Endothelial cell of umbilical vein (primary cell): ENCODE measurements at regions not wholly inside any gene's neighbourhood (a gene's known extent, or its start where the extent isn't known, plus 50 kb on each side); places are given as distances from the start of the nearest gene placed in this dataset.

Experiments used
- BruUV-seq: library from RNA; stranded (reverse); fragments of 400-500 nt; replicated peaks from 2 replicates; lab custom pipeline; 2021; lab: Mats Ljungman, UMichigan
- CTCF ChIA-PET: fragments of 300-600, 350-600 bp; sonication (Branson Sonifier 250); formaldehyde crosslinking; loops from one replicate; lab custom pipeline; 2021; ENCODE audit warnings: antibody characterized with exemption, inconsistent platforms; lab: Charles Lee
- POLR2A ChIA-PET: fragments of 300-600, 350-600 bp; sonication (Branson Sonifier 250); formaldehyde crosslinking; loops from one replicate; lab custom pipeline; 2021; ENCODE audit warnings: antibody characterized with exemption, inconsistent platforms; lab: Charles Lee
- DNase-seq: peaks from one replicate; pipeline ENCODE4 v3.0.0-alpha.2; 2011; ENCODE audit warnings: low read depth, low spot score
- FAIRE-seq: peaks from 2 replicates; lab custom pipeline; 2011; peaks lifted over from hg19 to GRCh38; lab: Jason Lieb, UNC
- H2AFZ ChIP-seq: 2 replicates; pipeline ENCODE4 v1.6.0; 2012; ENCODE audit warnings: low read depth, low read length, control low read depth, inconsistent platforms
- H3K27ac ChIP-seq: 2 replicates; pipeline ENCODE4 v1.5.1; 2011; ENCODE audit warnings: low read depth, mild to moderate bottlenecking, control low read depth, low read length, moderate library complexity; ENCODE audit not compliant: insufficient read depth
- H3K27me3 ChIP-seq, 2 experiments: 2 replicates each; pipeline versions ENCODE4 v1.6.0 to v1.6.1; 2011; ENCODE audit warnings: low read length in 2 of 2, mixed read lengths in 1 of 2; ENCODE audit not compliant: control insufficient read depth in 2 of 2, insufficient read depth in 2 of 2
- H3K36me3 ChIP-seq, 2 experiments: 2 replicates in 1 of 2; 3 replicates in 1 of 2; pipeline ENCODE4 v1.5.1; 2011; ENCODE audit warnings: low read length in 2 of 2, mild to moderate bottlenecking in 1 of 2, moderate library complexity in 1 of 2; ENCODE audit not compliant: control insufficient read depth in 2 of 2, insufficient read depth in 2 of 2; ENCODE audit errors: extremely low read depth in 1 of 2
- H3K4me1 ChIP-seq: 3 replicates; pipeline ENCODE4 v1.5.1; 2011; ENCODE audit warnings: mild to moderate bottlenecking, low read length; ENCODE audit not compliant: control insufficient read depth, insufficient read depth; ENCODE audit errors: extremely low read depth
- H3K4me2 ChIP-seq: 2 replicates; pipeline ENCODE4 v1.6.1; 2011; ENCODE audit warnings: low read length, control low read depth, mixed read lengths; ENCODE audit not compliant: insufficient read depth
- H3K4me3 ChIP-seq, 3 experiments: fragments of 200-600 bp in 1 of 3; sonication (generic), shearing (Covaris generic) in 1 of 3; replicated peaks in 1 of 3; 2 replicates each; pipeline ENCODE4 v1.5.1; 2011 to 2016; ENCODE audit warnings: control low read depth in 3 of 3, low read length in 3 of 3, mild to moderate bottlenecking in 2 of 3, inconsistent platforms in 1 of 3, low read depth in 1 of 3, moderate library complexity in 1 of 3; ENCODE audit not compliant: insufficient read depth in 1 of 3
- H3K79me2 ChIP-seq: 2 replicates; pipeline ENCODE4 v1.6.0; 2012; ENCODE audit warnings: low read length, inconsistent platforms; ENCODE audit not compliant: control insufficient read depth, insufficient read depth
- H3K9ac ChIP-seq: replicated peaks from 2 replicates; pipeline ENCODE3; 2011; ENCODE audit warnings: low read length, control low read depth; ENCODE audit not compliant: insufficient read depth; ENCODE audit errors: extremely low read depth
- H3K9me1 ChIP-seq: replicated peaks from 3 replicates; pipeline ENCODE4 v1.6.0; 2011; ENCODE audit warnings: mild to moderate bottlenecking, low read length; ENCODE audit not compliant: control insufficient read depth, insufficient read depth; ENCODE audit errors: extremely low read depth
- H3K9me3 ChIP-seq: replicated peaks from 2 replicates; pipeline ENCODE4 v1.5.1; 2012; ENCODE audit warnings: low read length, inconsistent platforms; ENCODE audit not compliant: control insufficient read depth, insufficient read depth
- H4K20me1 ChIP-seq: replicated peaks from 2 replicates; pipeline ENCODE3; 2011; ENCODE audit warnings: mild to moderate bottlenecking, low read length; ENCODE audit not compliant: control insufficient read depth, insufficient read depth; ENCODE audit errors: extremely low read depth
- EZH2 ChIP-seq: IDR thresholded peaks from 2 replicates; pipeline ENCODE4 v1.6.1; 2012; ENCODE audit warnings: borderline replicate concordance, low read depth, mild to moderate bottlenecking, moderate library complexity, low read length, inconsistent platforms; ENCODE audit not compliant: severe bottlenecking
- FOS ChIP-seq: IDR thresholded peaks from 2 replicates; pipeline ENCODE4 v1.6.1; 2011; ENCODE audit warnings: mild to moderate bottlenecking, low read length, moderate library complexity, borderline replicate concordance; ENCODE audit not compliant: insufficient read depth
- GATA2 ChIP-seq: IDR thresholded peaks from 2 replicates; pipeline ENCODE4 v1.7.0; 2011; ENCODE audit warnings: low read depth, mild to moderate bottlenecking, moderate library complexity, mixed read lengths, low read length; ENCODE audit not compliant: insufficient read length, insufficient read depth
- JUN ChIP-seq: IDR thresholded peaks from 2 replicates; pipeline ENCODE4 v1.6.1; 2011; ENCODE audit warnings: borderline replicate concordance, low read depth; ENCODE audit not compliant: insufficient read length, insufficient read depth
- MYC ChIP-seq: IDR thresholded peaks from one replicate; pipeline ENCODE4 v1.6.1; 2011; ENCODE audit warnings: mild to moderate bottlenecking, low read depth, low read length
- POLR2A ChIP-seq: IDR thresholded peaks from 2 replicates; pipeline ENCODE4 v1.6.1; 2012; ENCODE audit warnings: low read depth, mild to moderate bottlenecking, control low read depth, low read length
- POLR2AphosphoS5 ChIP-seq: IDR thresholded peaks from 2 replicates; pipeline ENCODE4 v1.6.1; 2012; ENCODE audit warnings: low read depth, mild to moderate bottlenecking, control low read depth, low read length, moderate library complexity; ENCODE audit not compliant: insufficient read depth
- dilution Hi-C: fragments of 300-500 bp; cut with MboI; formaldehyde crosslinking; loops from one replicate; pipeline ENCODE4 v1.15.0; 2019; ENCODE audit warnings: low sequenced_read_pairs; ENCODE audit not compliant: extremely low pct_ligation_motif_present
- intact Hi-C: fragments of 100-400 bp; cut with micrococcal nuclease; formaldehyde crosslinking; loops from one replicate; pipeline ENCODE4 v1.10.0; 2022
- TF ChIP-seq, protein P1 (sequence below): IDR thresholded peaks from 2 replicates; pipeline ENCODE4 v1.6.1; 2011; ENCODE audit not compliant: insufficient read depth, insufficient read length
- TF ChIP-seq, protein P2 (sequence below), 2 donors: IDR thresholded peaks; 1 replicate in 1 of 2; 2 replicates in 1 of 2; pipeline ENCODE4 v1.5.1; 2011; ENCODE audit warnings: low read length in 2 of 2, mild to moderate bottlenecking in 2 of 2, moderate library complexity in 2 of 2, control low read depth in 1 of 2, inconsistent platforms in 1 of 2, low read depth in 1 of 2; ENCODE audit not compliant: insufficient read depth in 1 of 2; ENCODE audit errors: extremely low read depth in 1 of 2

DNA sequence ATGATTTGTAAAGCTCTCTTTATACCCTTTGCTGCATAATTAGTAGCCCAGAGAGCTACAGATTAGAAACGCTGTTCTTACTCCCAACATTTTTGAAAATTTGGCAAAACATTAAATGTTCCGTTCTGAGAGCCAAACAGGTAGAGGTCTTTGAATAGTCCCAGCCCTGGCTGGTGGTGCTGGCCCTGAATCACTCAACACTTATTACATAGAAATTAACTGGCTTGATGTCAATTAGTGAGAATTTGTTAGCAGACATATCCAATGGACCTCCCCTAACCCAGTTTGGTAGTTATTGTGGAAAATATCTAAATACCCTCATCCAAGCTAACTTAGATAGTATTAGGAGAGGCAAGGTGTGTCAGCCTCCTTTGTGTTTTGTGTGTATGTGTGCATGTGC, 440.7 kb downstream of the MTX2 start:
- ChIA-PET POLR2A (no interaction called here), CTCF (interaction anchor here (0.8 to 1.6 kb wide), 3 partner anchors 10 to 583 kb away, joined by 3 to 4 read pairs (median 4); no protein-coding TSS in a partner anchor)
- Histone ChIP-seq H3K79me2 (no peaks in the 10 kb centered on the region), H4K20me1 (no peaks in the 10 kb centered on the region), H3K27me3 (peaks cover 0 to 2% of the 10 kb centered on the region in 2 experiments), H3K27ac (peak overlapping the region; percentile 11), H2AFZ (no peak overlapping the region), H3K4me3 (no peak overlapping the region), H3K36me3 (no peaks in the 10 kb centered on the region), H3K4me2 (no peak overlapping the region), H3K9me1 (no peaks in the 10 kb centered on the region), H3K9me3 (no peaks in the 10 kb centered on the region), H3K9ac (no peak overlapping the region), H3K4me1 (no peaks in the 10 kb centered on the region)
- dilution Hi-C loops: no loop called here
- intact Hi-C loops: no loop called here
- no TSS peak for BruUV-seq
- DNase-seq (no peak), FAIRE-seq (no peak)
- TF ChIP-seq, protein P1, sequence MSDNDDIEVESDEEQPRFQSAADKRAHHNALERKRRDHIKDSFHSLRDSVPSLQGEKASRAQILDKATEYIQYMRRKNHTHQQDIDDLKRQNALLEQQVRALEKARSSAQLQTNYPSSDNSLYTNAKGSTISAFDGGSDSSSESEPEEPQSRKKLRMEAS: no peak
- TF ChIP-seq MYC (no peak), POLR2A (no peak), EZH2 (no peak), FOS (no peak), JUN (no peak), POLR2AphosphoS5 (no peak), GATA2 (no peak)
- TF ChIP-seq, protein P2, sequence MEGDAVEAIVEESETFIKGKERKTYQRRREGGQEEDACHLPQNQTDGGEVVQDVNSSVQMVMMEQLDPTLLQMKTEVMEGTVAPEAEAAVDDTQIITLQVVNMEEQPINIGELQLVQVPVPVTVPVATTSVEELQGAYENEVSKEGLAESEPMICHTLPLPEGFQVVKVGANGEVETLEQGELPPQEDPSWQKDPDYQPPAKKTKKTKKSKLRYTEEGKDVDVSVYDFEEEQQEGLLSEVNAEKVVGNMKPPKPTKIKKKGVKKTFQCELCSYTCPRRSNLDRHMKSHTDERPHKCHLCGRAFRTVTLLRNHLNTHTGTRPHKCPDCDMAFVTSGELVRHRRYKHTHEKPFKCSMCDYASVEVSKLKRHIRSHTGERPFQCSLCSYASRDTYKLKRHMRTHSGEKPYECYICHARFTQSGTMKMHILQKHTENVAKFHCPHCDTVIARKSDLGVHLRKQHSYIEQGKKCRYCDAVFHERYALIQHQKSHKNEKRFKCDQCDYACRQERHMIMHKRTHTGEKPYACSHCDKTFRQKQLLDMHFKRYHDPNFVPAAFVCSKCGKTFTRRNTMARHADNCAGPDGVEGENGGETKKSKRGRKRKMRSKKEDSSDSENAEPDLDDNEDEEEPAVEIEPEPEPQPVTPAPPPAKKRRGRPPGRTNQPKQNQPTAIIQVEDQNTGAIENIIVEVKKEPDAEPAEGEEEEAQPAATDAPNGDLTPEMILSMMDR (IDR thresholded peaks at IDR 0.05; ENCODE audit: extremely low read depth in 1 of 2, insufficient read depth in 1 of 2, low read depth in 1 of 2, low read length in 2 of 2): no peak
